ENCODE measurements at regions not wholly inside any gene's neighbourhood (a gene's known extent, or its start where the extent isn't known, plus 50 kb on each side); places are given as distances from the start of the nearest gene placed in this dataset.

- POLR2A ChIA-PET, result no interaction called here
- H3K27ac ChIP-seq (ENCODE audit: low read length), result no peak overlapping the region
- no peak for DNase-seq (ENCODE audit: low read depth, low spot score)
- H3K4me1 ChIP-seq (ENCODE audit: control insufficient read depth, insufficient read depth, low read length), result no peaks in the 10 kb centered on the region
- ATAC-seq, result no peak
- no peak overlapping the region for H3K4me3 ChIP-seq (ENCODE audit: low read depth in 2 of 2, low read length in 2 of 2)
- intact Hi-C loops (cut with micrococcal nuclease; ENCODE audit: unreplicated experiment), result no loop called here
- in situ Hi-C loops (cut with HindIII; ENCODE audit: low pct_unique_long_range_greater_than_20kb, low sequenced_read_pairs), result no loop called here
- TF ChIP-seq POLR2AphosphoS5 (IDR thresholded peaks at IDR 0.05; ENCODE audit: low read depth, low read length) (no peak), REST (IDR thresholded peaks at IDR 0.05; ENCODE audit: insufficient read depth in 1 of 2, low read depth in 2 of 2, low read length in 1 of 2) (no peak), SIN3A (IDR thresholded peaks at IDR 0.05; ENCODE audit: borderline replicate concordance, insufficient read depth, low read depth, low read length) (no peak), TCF7L2 (IDR thresholded peaks at IDR 0.05; ENCODE audit: low read depth, low read length) (no peak)
- TF ChIP-seq, protein P1, sequence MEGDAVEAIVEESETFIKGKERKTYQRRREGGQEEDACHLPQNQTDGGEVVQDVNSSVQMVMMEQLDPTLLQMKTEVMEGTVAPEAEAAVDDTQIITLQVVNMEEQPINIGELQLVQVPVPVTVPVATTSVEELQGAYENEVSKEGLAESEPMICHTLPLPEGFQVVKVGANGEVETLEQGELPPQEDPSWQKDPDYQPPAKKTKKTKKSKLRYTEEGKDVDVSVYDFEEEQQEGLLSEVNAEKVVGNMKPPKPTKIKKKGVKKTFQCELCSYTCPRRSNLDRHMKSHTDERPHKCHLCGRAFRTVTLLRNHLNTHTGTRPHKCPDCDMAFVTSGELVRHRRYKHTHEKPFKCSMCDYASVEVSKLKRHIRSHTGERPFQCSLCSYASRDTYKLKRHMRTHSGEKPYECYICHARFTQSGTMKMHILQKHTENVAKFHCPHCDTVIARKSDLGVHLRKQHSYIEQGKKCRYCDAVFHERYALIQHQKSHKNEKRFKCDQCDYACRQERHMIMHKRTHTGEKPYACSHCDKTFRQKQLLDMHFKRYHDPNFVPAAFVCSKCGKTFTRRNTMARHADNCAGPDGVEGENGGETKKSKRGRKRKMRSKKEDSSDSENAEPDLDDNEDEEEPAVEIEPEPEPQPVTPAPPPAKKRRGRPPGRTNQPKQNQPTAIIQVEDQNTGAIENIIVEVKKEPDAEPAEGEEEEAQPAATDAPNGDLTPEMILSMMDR (IDR thresholded peaks at IDR 0.05), result no peak
- BruUV-seq (replicated peaks), result no TSS peak
- H3K36me3 ChIP-seq (ENCODE audit: control insufficient read depth, insufficient read depth, low read length), result no peaks in the 10 kb centered on the region
- H3K9me3 ChIP-seq (ENCODE audit: control insufficient read depth, insufficient read depth, low read depth, low read length), result no peaks in the 10 kb centered on the region
- H3K27me3 ChIP-seq (ENCODE audit: control insufficient read depth, insufficient read depth, low read length), result no peaks in the 10 kb centered on the region
- CTCF ChIA-PET, result no interaction called here
Observed at GRCh38 chr22:47309946-47310345, 547.5 kb downstream of the TBC1D22A start.

- Histone ChIP-seq H3K4me1 (ENCODE audit: control insufficient read depth, insufficient read depth, low read length) (no peaks in the 10 kb centered on the region), H3K36me3 (ENCODE audit: control insufficient read depth, insufficient read depth, low read length) (no peaks in the 10 kb centered on the region), H3K9me3 (ENCODE audit: control insufficient read depth, insufficient read depth, low read depth, low read length) (no peaks in the 10 kb centered on the region), H3K4me3 (ENCODE audit: low read depth in 2 of 2, low read length in 2 of 2) (no peak overlapping the region), H3K27me3 (ENCODE audit: control insufficient read depth, insufficient read depth, low read length) (no peaks in the 10 kb centered on the region), H3K27ac (ENCODE audit: low read length) (no peak overlapping the region)
- no peak for ATAC-seq
- TF ChIP-seq, protein P1 (IDR thresholded peaks at IDR 0.05), result no peak
- TF ChIP-seq SIN3A (IDR thresholded peaks at IDR 0.05; ENCODE audit: borderline replicate concordance, insufficient read depth, low read depth, low read length) (no peak), POLR2AphosphoS5 (IDR thresholded peaks at IDR 0.05; ENCODE audit: low read depth, low read length) (no peak), TCF7L2 (IDR thresholded peaks at IDR 0.05; ENCODE audit: low read depth, low read length) (no peak), REST (IDR thresholded peaks at IDR 0.05; ENCODE audit: insufficient read depth in 1 of 2, low read depth in 2 of 2, low read length in 1 of 2) (no peak)
- in situ Hi-C loops (cut with HindIII; ENCODE audit: low pct_unique_long_range_greater_than_20kb, low sequenced_read_pairs), result no loop called here
- DNase-seq (ENCODE audit: low read depth, low spot score), result no peak
- ChIA-PET POLR2A (no interaction called here), CTCF (no interaction called here)
- no TSS peak for BruUV-seq (replicated peaks)
- intact Hi-C loops (cut with micrococcal nuclease; ENCODE audit: unreplicated experiment), result no loop called here
Observed at GRCh38 chr22:47309476-47309875, 547.0 kb downstream of the TBC1D22A start.

Measured in Panc1 (cell line).